ENCODE measurements at regions not wholly inside any gene's neighbourhood (a gene's known extent, or its start where the extent isn't known, plus 50 kb on each side); places are given as distances from the start of the nearest gene placed in this dataset.
"Not testable (repeated sequence)": the region's sequence is repeated elsewhere in the genome, so short reads cannot be mapped to it uniquely, and the experiment has no call there.

- H2BK15ac ChIP-seq (ENCODE audit: low read depth, low read length); H3K18ac ChIP-seq (ENCODE audit: low read depth, low read length); DNase-seq; H2AFZ ChIP-seq (replicated peaks; ENCODE audit: low read length, poor library complexity); H3K79me1 ChIP-seq (ENCODE audit: low read depth in 1 of 2, low read length in 2 of 2); intact Hi-C loops (cut with micrococcal nuclease); CTCF ChIA-PET; H4K8ac ChIP-seq (ENCODE audit: low read depth in 2 of 2, low read length in 2 of 2); H4K5ac ChIP-seq (ENCODE audit: low read depth, low read length); H3K9me1 ChIP-seq (ENCODE audit: insufficient read depth, low read length); H3K9me3 ChIP-seq (ENCODE audit: control insufficient read depth, insufficient read depth, low read length); H3K56ac ChIP-seq (ENCODE audit: extremely low read depth, insufficient read depth, low read length); H3K23ac ChIP-seq (ENCODE audit: low read depth, low read length); H4K20me1 ChIP-seq (ENCODE audit: insufficient read depth, low read length); H2AK9ac ChIP-seq (replicated peaks; ENCODE audit: low read depth, low read length, poor library complexity); H4K91ac ChIP-seq (ENCODE audit: insufficient read depth, low read depth, low read length); H3K14ac ChIP-seq (replicated peaks; ENCODE audit: low read depth, low read length); ATAC-seq (ENCODE audit: low read depth); POLR2A ChIA-PET (ENCODE audit: unreplicated experiment); H3K9ac ChIP-seq (ENCODE audit: low read depth, low read length); BruUV-seq (replicated peaks); dilution Hi-C loops (cut with HindIII; ENCODE audit: low sequenced_read_pairs, unreplicated experiment); H2BK5ac ChIP-seq (ENCODE audit: low read depth, low read length, poor library complexity, severe bottlenecking); H3K4me3 ChIP-seq (ENCODE audit: insufficient read depth, low read depth, low read length); H3K4me2 ChIP-seq (ENCODE audit: low read depth, low read length); H3K27me3 ChIP-seq (ENCODE audit: control insufficient read depth, insufficient read depth, low read length); H2AK5ac ChIP-seq (ENCODE audit: low read depth, low read length); H3K4ac ChIP-seq (ENCODE audit: low read depth, low read length); in situ Hi-C loops (cut with MboI; ENCODE audit: low sequenced_read_pairs); H3K36me3 ChIP-seq (ENCODE audit: control insufficient read depth, insufficient read depth, low read length); H3K27ac ChIP-seq (ENCODE audit: insufficient read depth, low read length); H3K4me1 ChIP-seq (ENCODE audit: control insufficient read depth, insufficient read depth, low read length); H2BK120ac ChIP-seq (ENCODE audit: low read depth, low read length); H2BK20ac ChIP-seq (ENCODE audit: low read depth, low read length): not testable (repeated sequence)
- TF ChIP-seq MAFK (IDR thresholded peaks at IDR 0.05; ENCODE audit: low read depth, low read length) = peak; percentile 69
- WGBS, 2 experiments (ENCODE audit: extremely low coverage in 2 of 2, insufficient read length in 1 of 2) = 60% methylated on average over 2 of the region's 5 CpGs; no CpG with 5 or more reads in 1 of the 2 experiments
Measured at GRCh38 chr3:75241226-75241962, 422.7 kb upstream of the FRG2C start.

All from IMR-90 (cell line).